ENCODE measurements at regions not wholly inside any gene's neighbourhood (a gene's known extent, or its start where the extent isn't known, plus 50 kb on each side); places are given as distances from the start of the nearest gene placed in this dataset.

DNA sequence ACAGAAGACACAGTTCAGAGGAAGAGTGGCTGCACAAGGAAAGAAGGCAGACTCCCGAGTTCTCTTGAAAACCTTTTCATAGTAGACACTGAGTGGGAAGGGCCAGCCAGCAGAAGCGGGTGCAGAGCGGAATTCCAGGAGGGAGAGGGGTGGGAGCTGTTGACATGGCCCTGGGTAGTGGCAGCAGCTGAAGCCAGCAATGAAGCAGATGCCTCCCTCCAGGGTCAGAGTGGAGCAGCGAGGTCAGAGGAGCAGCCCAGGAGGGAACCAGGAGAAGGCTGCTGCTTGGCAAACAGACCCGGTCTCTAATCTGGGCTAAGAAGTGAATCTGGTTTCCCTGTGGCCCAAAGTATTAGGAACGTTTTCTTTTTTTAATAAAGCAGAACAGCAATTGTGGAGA lies 73.9 kb upstream of the SPATA13 start:
- H3K79me2 ChIP-seq (ENCODE audit: insufficient read depth, low read length), result no peaks in the 10 kb centered on the region
- no peak overlapping the region for H2AFZ ChIP-seq (ENCODE audit: low read length)
- no peak for DNase-seq (ENCODE audit: insufficient read length, low spot score, missing footprints)
- no peak for TF ChIP-seq CTCF (IDR thresholded peaks at IDR 0.05; ENCODE audit: extremely low read depth, low read depth, low read length)
- no peaks in the 10 kb centered on the region for H3K9me3 ChIP-seq (ENCODE audit: low read depth, low read length)
- H3K4me1 ChIP-seq (ENCODE audit: insufficient read depth, low read length), result no peaks in the 10 kb centered on the region
- no peak overlapping the region for H3K4me2 ChIP-seq (ENCODE audit: insufficient read depth, low read length)
- H3K4me3 ChIP-seq (ENCODE audit: insufficient read depth, low read length), result no peak overlapping the region
- H3K27ac ChIP-seq (ENCODE audit: low read depth, low read length), result no peak overlapping the region
- H4K20me1 ChIP-seq (ENCODE audit: insufficient read depth, low read length), result no peaks in the 10 kb centered on the region
- peaks cover 12% of the 10 kb centered on the region for H3K27me3 ChIP-seq (ENCODE audit: insufficient read depth, low read length)
- H3K36me3 ChIP-seq (ENCODE audit: insufficient read depth, low read length), result no peaks in the 10 kb centered on the region

DNA sequence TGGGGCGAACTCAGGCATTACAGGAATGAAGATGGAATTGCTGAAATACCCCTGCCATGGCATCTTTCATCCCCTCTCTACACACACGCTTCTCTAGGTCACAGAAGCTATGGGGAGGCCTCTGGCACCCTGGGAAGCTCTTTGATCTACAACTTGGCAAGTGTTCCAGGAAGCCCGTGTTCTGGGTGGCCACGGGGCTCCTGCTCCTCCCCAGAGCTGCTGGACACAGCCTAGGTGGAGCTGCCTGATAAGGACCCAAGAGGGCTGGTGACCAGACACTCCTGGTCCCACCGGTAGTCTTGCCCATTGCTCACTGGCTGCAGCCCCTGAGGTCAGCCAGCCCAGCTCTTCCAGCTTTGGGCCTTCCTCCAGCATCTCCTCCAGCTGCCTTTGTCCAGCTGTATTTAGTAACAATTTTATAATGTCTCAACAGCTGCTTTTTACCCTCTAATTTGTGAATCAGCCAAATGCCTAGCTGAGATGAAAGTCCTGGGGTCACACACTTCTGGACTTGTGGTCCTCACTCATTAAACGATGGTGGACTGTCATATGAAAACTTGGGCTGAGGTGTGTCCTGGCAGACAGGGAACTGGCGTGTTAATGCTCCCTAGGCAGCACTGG lies 72.8 kb upstream of the SPATA13 start:
- Histone ChIP-seq H3K27me3 (ENCODE audit: insufficient read depth, low read length) (peaks cover 12% of the 10 kb centered on the region), H3K27ac (ENCODE audit: low read depth, low read length) (no peak overlapping the region), H2AFZ (ENCODE audit: low read length) (no peak overlapping the region), H3K36me3 (ENCODE audit: insufficient read depth, low read length) (no peaks in the 10 kb centered on the region), H4K20me1 (ENCODE audit: insufficient read depth, low read length) (no peaks in the 10 kb centered on the region), H3K79me2 (ENCODE audit: insufficient read depth, low read length) (no peaks in the 10 kb centered on the region), H3K4me3 (ENCODE audit: insufficient read depth, low read length) (no peak overlapping the region), H3K4me1 (ENCODE audit: insufficient read depth, low read length) (no peaks in the 10 kb centered on the region), H3K9me3 (ENCODE audit: low read depth, low read length) (no peaks in the 10 kb centered on the region), H3K4me2 (ENCODE audit: insufficient read depth, low read length) (no peak overlapping the region)
- no peak for DNase-seq (ENCODE audit: insufficient read length, low spot score, missing footprints)
- TF ChIP-seq CTCF (IDR thresholded peaks at IDR 0.05; ENCODE audit: extremely low read depth, low read depth, low read length), result no peak

DNA sequence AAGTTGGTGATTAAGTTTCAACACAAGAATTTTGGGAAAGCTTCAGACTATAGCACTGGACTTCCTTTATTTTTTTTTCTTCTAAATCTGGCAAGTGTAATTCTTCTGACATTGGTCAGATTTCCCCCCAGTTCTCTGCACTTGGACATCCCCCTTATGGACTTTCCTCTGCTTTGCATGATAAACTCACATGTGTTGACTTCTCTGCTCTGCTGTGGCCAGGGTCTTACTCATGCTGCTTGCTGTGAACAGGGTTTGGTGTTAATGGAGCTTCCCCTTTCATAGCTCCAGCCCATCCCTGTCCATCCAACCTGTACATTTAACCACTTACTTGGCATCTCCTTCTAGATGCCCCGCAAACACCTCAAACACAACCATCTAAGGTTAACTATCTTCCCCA lies 70.5 kb upstream of the SPATA13 start:
- TF ChIP-seq CTCF (IDR thresholded peaks at IDR 0.05; ENCODE audit: extremely low read depth, low read depth, low read length), result no peak
- Histone ChIP-seq H3K27ac (ENCODE audit: low read depth, low read length) (no peak overlapping the region), H4K20me1 (ENCODE audit: insufficient read depth, low read length) (no peaks in the 10 kb centered on the region), H3K4me1 (ENCODE audit: insufficient read depth, low read length) (no peaks in the 10 kb centered on the region), H3K9me3 (ENCODE audit: low read depth, low read length) (no peaks in the 10 kb centered on the region), H2AFZ (ENCODE audit: low read length) (no peak overlapping the region), H3K4me2 (ENCODE audit: insufficient read depth, low read length) (no peak overlapping the region), H3K27me3 (ENCODE audit: insufficient read depth, low read length) (peaks cover 12% of the 10 kb centered on the region), H3K36me3 (ENCODE audit: insufficient read depth, low read length) (no peaks in the 10 kb centered on the region), H3K4me3 (ENCODE audit: insufficient read depth, low read length) (no peak overlapping the region), H3K79me2 (ENCODE audit: insufficient read depth, low read length) (no peaks in the 10 kb centered on the region)
- DNase-seq (ENCODE audit: insufficient read length, low spot score, missing footprints), result no peak

- H3K9me3 ChIP-seq (ENCODE audit: low read depth, low read length), result no peaks in the 10 kb centered on the region
- TF ChIP-seq CTCF (IDR thresholded peaks at IDR 0.05; ENCODE audit: extremely low read depth, low read depth, low read length), result no peak
- no peaks in the 10 kb centered on the region for H3K36me3 ChIP-seq (ENCODE audit: insufficient read depth, low read length)
- no peak overlapping the region for H3K27ac ChIP-seq (ENCODE audit: low read depth, low read length)
- no peaks in the 10 kb centered on the region for H3K4me1 ChIP-seq (ENCODE audit: insufficient read depth, low read length)
- H4K20me1 ChIP-seq (ENCODE audit: insufficient read depth, low read length), result no peaks in the 10 kb centered on the region
- no peak overlapping the region for H2AFZ ChIP-seq (ENCODE audit: low read length)
- no peaks in the 10 kb centered on the region for H3K79me2 ChIP-seq (ENCODE audit: insufficient read depth, low read length)
- DNase-seq (ENCODE audit: insufficient read length, low spot score, missing footprints), result no peak
- peaks cover 8% of the 10 kb centered on the region for H3K27me3 ChIP-seq (ENCODE audit: insufficient read depth, low read length)
- H3K4me2 ChIP-seq (ENCODE audit: insufficient read depth, low read length), result no peak overlapping the region
- no peak overlapping the region for H3K4me3 ChIP-seq (ENCODE audit: insufficient read depth, low read length)
Observed at GRCh38 chr13:24091080-24091479, 69.4 kb upstream of the SPATA13 start.

Data from osteoblast (primary cell).